NCI-H2196 (cell line): ENCODE measurements at regions not wholly inside any gene's neighbourhood (a gene's known extent, or its start where the extent isn't known, plus 50 kb on each side); places are given as distances from the start of the nearest gene placed in this dataset.

ENCODE experiments used
- DNase-seq: peaks from one replicate; lab custom pipeline; 2025; ENCODE audit not compliant: unreplicated experiment; lab: John Stamatoyannopoulos, UW

DNA sequence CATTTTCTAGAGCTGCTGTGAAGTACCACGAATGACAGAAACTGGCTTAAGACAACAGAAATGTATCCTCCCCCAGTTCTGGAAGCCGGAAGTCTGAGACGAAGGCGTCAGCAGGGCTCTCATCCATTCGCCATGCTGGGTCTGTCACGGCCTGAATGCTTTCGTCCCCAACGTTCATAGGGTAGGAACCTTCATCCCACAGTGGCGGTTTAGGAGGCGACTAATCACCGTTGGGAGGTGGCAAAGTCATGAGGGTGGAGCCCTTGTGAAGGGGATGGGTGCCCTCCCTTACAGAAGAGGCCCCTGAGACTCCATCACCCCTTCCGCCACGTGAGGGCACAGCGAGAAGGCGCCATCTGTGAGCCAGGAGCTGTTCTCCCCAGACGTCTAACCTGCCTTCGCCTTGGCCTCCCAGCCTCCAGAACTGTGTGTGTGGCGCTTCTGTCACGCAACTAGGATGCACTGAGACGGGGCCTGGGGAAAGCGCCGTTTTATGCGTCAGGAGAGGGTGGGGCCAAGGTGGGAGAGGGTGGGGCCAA is 250.3 kb downstream of the TTLL2 start:
- DNase-seq: no peak

DNA sequence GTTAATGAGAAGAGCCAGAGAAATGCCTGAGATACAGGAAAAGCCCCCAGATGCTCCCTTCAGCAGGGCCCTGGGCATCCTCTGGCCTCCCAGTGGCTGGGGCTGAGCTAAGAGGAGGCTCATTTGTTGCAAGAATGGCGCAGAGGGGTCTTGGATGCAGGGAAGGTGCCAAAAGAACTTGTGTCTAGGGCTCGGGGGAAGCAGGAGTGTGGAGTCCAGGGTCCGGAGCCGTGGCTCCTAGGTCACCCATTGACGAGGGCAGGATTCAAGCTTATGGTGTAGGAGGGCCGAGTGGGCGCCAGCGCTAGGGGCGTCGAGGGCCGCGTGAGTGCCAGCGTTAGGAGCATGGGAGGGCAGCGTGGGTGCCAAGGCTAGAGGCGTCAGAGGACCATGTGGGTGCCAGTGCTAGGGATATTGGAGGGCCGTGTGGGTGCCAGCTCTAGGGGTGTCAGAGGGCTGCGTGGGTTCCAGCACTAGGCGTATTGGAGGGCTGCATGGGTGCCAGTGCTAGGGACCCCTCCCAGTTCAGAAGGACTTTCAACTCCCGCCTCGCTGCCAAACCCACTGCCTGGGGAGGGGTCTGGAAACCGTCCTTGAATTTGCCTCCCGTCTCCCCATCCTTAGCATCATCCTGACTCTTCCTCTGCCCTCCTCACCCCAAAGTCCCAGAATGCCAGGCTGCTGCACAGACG is 250.5 kb upstream of the AFDN start:
- DNase-seq: no peak

DNA sequence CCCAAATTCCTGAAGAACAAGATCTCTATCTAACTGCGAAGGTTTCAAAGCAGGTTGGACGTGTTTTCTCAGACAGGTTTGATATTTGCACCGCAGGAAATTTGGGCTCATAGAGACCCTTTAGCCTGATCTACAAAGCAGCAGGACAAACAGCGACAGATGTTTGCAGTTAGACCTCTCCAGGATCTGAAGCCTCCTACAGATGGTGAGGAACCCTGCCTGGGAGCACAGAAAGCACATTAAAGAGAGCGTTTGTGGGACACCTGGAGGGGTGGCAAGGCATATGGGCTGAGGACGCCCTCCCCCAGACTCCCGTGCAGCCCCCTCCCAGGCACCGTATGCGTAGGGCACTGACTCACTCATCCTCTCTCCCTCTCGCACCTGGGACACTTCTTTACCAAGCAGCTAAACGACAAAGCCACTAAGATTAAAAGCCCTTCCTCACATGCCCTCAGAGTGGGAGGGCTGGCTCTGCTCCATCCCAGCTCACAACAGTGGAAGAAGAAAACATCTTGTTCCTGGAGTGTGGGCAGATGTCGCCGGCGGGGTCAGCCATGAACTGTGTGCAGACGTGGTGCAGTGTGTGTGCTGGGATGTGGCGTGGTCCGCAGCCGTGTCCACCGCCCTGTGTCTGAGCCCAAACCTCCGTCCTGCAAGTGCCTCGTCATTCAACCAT is 249.7 kb upstream of the AFDN start:
- DNase-seq: no peak

DNA sequence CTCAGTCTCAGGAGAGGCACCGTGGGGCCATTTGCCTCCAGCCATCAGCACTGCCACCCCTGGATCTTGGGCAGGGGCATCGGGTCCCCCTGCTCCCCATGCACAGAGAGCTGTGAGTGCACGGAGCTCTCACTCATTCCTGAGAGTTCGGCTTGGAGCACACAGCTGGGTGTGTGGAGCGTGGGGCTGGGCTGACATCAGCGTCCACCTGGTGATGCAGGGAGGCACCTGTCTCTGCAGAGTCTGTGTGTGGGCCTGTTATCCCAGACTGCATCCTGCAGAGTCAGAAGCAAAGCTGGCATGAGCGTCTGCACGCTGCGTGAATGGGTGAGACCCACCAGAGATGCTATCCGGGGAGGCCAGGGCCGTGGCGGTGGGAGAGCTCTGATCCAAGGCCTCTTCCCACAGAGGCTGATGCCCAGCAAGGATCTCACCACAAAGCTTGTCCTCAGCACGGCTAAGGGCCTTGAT is 248.8 kb upstream of the AFDN start:
- no peak for DNase-seq

DNA sequence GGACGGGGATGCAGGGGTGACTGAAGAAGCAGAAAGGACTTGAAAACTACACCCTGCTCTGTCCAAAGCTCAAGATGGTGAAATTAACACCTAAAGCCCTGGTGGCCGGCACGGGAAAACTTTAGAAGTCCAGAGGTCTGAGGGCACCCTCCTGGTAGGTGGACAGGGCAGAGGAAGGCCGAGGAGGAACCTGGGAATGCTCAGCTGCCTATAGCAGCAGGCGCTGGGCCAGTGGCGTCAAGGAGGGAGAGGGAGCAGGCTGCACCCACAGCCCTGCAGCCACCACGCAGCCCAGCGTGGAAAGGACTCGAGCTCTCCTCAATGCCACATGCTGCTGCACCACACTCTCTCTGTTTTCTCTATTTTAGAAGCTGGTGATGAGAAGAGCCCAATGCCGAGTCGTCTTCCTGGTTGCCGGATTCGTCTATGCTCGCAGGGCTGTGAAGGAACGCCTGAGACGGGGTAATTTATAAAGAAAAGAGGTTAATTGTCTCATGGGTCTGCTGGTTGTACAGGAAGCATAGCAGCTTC is 248.3 kb upstream of the AFDN start:
- no peak for DNase-seq

DNA sequence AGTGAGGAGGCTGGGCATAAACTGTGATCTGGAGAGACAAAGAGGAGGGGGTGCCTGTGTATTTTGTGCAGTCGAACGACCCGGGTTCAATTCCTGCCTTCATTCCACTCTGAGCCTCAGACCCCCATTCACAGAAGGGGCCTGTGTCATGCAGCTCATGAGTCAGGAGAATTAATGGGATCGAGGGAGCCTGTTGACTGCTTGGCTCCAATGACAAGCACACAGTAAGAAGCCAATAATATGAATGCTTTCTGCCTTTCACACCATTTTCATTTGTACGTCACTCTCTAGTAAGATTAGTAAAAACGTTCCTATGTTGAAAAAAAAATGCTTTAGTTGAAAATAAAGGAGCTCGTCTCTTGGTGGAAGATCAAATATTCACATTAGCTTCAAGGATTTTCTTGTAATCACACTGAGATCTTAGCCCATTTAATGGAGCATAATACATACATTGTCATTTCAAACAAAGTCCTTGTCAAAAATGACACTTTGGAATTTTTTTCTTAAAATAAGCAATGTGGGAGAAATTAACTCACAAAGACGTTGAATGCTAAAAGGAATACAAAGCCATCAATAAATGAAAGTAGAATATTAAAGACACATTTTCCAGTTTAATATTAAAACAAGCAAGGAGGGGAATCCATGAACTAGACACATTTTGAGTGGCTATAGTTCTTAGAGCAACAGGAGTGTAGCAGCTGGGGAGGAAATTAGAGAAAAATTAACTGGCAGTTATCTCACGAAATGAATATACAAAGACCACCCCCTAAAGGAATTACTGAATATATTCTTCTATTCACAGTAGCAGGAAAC is 246.7 kb upstream of the AFDN start:
- DNase-seq: no peak

DNA sequence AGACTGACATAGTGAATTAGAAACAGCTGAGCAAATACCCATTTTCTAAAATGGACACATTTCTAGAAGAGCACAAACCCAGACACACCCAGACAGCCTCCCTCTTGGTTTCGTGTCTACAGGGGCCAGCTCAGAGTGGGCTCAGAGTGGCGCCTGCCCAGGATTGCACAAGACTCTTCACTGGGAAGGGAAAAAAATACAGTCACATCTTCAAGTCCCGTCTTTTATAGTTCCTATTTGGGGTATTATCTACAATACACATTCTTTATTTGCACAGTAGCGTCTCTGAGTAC is 246.1 kb upstream of the AFDN start:
- DNase-seq: no peak

DNA sequence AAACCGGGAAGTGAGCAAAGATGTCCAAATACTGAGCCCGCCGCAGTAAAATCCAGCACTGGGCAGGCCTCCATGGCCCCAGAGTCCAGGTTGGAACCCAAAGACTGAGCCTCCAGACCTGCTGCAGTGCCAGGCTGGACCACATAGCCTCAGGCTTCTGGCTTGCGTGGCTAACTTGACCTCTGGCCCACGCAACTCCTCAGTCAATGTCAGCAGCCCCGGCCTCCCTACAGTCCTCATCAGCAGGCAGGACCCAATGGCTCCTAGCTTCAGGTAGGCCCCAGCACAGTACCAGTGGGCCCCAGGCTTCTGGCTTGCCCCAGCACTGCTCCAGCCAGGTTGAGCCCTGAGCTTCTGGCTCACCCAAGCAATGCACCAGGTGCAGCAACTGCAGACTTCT is 245.1 kb upstream of the AFDN start:
- no peak for DNase-seq

DNA sequence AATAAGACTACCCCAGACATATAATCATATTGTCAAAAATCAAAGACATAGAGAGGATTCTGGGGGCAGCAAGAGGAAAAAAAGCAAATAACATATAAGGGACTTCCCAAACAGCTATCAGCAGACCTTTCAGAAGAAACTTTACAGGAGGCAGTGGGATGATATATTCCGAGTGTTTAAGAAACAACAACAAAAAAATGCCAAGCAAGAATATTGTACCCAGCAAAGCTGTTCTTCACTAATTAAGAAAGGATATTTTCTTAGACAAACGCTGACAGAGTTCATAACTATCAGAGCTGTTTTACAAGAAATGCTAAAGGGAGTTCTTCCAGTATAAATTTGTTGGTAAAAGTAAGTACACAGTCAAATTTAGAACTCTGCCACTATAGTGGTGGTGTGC is 243.3 kb upstream of the AFDN start:
- DNase-seq: no peak

DNA sequence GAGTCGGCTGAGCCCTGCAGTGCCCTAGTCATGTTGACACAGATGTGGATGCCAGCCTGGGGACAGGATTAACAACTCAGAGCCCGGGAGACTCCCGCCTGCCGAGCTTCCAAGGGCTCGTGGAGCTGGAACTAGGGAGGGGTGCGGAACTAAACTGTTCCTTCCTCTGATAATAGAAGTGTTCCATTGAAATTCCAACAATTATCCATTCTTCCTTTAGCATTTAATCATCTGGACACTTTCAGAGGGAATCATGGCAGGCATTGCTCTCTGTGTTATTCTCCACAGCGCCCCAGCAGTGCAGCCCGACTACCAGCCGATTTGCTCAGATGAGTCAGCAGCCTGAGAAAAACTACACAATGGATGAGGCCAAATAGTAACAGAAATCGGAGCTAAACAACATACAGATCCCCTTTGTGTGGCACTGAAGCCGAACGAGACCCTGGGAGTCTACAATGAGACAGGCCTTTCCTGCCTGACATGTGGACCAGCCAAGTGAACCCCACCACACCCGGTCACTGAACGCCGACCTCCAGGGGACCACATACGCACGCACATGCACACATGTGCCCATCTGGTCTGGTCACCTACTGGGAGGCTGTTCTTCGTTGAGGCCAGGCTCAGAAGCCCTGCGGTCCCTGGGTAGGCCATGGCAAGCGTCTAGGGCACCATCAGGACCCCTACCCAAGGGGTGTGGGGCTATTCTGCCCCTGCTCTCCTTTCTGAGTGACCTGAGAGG is 238.4 kb upstream of the AFDN start:
- no peak for DNase-seq

DNA sequence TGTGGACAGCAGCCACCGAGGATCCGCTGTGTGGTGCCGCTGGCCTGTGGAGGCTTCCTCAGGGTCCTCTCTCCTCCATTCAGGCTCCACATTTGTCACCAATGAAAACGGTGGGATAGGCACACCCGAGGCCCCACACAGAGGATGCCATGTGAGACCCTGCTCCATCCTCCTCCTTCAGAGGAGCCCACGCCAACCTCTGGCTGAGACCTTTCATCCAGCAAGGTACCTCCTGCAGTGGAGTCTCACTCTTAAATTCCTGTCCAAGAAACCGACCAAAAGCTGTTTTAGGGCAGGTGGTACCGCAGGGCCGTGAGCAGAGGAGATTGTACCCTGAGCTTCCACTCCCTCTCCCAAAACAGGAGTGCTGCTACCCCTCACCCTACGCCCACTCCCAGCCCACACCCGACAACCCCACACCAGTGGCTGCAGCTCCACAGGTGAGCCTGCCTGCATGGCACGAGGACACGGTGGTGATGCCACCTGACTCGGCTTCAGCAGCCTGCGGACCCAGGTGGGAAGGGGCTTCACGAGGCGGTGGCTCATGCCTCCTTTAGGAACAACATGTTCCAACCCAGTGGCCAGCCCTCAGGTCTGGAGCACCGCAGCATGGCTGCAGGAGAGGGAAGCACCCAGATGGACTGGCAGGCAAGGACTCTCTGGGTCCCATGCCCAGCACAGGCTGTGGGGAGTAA is 237.6 kb upstream of the AFDN start:
- DNase-seq: no peak

DNA sequence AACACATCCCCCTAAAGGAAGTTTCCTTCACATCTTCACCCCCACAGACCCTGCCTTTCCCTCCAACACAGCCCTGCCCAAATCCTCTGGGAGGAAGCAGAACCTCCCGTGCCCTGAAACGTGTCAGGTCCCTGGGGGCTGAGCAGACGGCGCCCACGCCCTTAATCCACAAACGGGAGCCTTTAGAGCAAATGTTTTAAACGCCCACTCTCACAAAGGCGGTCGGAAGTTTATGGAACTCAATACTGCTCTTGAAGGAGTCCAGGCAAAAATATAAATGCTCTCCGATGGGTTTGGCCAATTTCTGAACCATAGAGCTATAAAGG is 237.1 kb upstream of the AFDN start:
- no peak for DNase-seq

DNA sequence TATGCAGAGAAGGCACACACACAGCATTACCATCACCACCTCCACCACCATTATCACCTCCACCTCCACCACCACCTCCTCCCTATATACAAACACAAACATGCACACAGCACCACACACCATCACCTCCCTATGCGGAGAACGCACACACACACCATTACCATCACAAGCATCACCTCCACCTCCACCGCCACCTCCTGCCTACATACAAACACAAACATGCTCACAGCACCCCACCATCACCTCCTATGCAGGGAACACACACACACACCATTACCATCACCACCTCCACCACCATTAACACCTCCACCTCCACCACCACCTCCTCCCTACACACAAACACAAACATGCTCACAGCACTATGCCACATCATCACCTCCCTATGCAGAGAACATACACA is 236.5 kb upstream of the AFDN start:
- DNase-seq: no peak
